SU-DHL-6 (cell line): ENCODE measurements at regions not wholly inside any gene's neighbourhood (a gene's known extent, or its start where the extent isn't known, plus 50 kb on each side); places are given as distances from the start of the nearest gene placed in this dataset.

Experiments
- EZH2phosphoT487 ChIP-seq: fragments of 200-600 bp; sonication (generic), shearing (Covaris generic); conservative IDR thresholded peaks from 2 replicates; pipeline ENCODE4 v1.6.1; 2018; ENCODE audit warnings: mild to moderate bottlenecking, antibody characterized with exemption, low read length, moderate library complexity, mixed read lengths
- TF ChIP-seq, protein P1 (sequence below): fragments of 200-600 bp; sonication (generic); IDR thresholded peaks from one replicate; pipeline ENCODE4 v1.5.1; 2017; ENCODE audit warnings: antibody characterized with exemption, mild to moderate bottlenecking, low read length, moderate library complexity; ENCODE audit not compliant: insufficient read depth, poor library complexity, severe bottlenecking

DNA sequence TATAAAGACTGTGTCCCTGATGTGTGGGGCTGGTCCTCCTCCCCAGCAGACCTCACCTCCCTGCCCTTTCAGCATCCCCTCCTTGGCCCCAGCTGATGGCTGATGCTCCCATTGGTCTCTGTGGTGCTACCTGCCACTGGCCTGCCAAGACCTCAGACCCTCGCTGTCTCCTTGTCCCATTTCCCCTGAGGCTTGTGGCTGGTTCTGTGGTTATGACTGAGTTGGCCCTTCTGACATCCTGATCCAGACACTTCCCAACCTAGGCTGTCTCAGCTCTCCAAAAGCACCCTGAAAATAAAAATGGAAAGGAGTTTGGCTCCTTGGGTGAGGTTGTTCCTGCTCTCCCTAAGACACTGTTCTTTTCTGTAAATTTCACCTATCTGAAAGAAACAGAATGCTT is 214.2 kb downstream of the RPS24 start:
- TF ChIP-seq, protein P1, sequence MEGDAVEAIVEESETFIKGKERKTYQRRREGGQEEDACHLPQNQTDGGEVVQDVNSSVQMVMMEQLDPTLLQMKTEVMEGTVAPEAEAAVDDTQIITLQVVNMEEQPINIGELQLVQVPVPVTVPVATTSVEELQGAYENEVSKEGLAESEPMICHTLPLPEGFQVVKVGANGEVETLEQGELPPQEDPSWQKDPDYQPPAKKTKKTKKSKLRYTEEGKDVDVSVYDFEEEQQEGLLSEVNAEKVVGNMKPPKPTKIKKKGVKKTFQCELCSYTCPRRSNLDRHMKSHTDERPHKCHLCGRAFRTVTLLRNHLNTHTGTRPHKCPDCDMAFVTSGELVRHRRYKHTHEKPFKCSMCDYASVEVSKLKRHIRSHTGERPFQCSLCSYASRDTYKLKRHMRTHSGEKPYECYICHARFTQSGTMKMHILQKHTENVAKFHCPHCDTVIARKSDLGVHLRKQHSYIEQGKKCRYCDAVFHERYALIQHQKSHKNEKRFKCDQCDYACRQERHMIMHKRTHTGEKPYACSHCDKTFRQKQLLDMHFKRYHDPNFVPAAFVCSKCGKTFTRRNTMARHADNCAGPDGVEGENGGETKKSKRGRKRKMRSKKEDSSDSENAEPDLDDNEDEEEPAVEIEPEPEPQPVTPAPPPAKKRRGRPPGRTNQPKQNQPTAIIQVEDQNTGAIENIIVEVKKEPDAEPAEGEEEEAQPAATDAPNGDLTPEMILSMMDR = no peak
- no peak for TF ChIP-seq EZH2phosphoT487
